ENCODE measurements at regions not wholly inside any gene's neighbourhood (a gene's known extent, or its start where the extent isn't known, plus 50 kb on each side); places are given as distances from the start of the nearest gene placed in this dataset.

DNA sequence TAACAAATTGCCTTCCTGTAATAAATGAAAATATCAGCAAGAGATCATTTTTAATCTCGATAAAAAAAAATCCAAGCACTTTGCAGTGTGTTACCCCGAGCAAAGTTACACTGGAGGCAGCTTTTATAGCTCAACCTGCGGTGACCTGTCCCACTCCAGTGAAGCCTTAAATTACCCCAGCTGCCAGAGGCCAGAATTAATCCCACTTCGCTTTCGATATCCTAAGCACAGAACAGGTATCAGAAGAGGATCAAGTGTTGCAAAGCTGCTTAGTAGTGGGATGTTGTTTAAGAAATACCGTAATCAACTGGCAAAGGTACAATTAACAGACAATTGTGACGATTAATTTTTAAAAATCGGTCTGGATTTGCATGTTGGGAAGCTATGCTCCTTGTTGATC is 314.0 kb downstream of the AGTPBP1 start:
- DNase-seq: no peak

DNA sequence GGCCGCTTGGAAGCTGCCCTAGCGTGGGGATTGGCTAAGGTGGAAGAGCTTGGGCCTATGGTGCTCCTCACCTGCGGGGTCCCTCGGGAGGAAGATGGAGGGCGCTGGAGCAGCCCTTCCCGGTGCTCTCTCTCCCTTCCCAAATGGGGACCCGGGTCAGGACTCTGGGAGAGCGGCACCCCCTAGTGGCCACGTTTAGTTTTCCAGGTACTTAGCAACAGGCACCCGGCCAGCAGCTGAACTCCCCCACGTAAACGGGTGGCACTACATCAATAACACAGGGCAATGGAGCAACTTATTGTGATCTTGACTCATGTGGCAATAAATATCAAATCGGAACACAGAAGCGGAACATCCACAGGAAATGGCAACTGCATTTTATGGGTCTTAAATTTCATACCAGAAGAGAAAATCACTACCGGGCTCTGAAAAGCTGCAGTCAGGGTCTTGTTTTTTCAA is 316.6 kb downstream of the AGTPBP1 start:
- DNase-seq: peak; percentile 18

DNA sequence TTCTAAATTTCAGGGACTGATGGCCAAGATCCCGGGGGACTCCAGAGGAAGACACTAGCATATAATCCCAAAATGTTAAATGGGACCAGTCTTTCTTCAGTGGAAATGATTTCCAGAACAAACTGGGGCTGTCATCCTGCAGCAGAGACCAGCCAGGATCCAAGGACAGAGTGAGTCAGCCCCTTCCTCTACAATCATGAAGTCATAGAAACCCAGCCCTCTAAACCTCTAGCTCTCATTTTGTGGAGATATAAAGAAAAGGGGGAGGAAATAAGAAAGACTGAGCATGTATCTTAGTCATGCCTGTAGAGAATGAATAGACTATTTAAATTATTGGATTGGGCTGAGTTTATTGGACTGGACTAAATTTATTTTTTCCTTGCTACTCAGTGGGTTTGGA is 318.3 kb downstream of the AGTPBP1 start:
- no peak for DNase-seq

DNA sequence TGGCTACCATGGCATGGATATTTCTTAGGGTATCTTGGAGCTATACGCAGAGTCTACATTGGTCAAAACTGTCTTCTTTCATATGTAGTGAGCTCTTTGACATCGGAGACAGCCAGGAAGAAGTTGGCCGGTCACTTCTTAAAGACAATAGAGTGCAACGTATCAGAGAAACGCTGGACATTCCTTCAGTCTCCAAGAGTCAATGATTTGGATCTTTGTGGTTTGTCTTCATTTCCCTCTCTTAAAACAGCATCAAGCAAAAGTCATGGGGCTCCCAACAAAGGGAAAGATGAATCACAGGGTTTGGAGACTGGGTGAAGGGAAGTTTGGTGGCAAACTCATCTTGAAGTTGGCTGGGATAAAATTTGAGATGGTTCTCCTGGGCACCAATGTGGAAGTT is 320.1 kb downstream of the AGTPBP1 start:
- DNase-seq: no peak

DNA sequence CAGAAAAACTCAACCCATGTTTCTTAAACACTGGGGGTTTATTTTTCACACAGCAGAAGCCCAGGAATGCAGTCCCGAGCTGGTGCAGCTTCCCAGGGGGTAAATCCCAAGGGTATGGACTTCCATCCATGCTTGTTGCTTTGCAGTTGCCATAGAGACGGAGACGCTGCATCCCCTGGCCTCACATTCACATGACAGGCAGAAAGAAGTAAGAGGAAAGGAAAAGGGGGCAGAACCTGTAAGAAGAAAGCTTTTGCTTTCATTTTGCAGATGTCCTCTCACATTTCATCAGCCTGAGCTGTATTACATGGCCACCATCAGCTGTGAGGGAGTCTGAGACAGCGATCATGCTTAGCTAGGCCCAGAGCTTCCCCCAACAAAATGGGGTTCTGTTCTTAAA is 321.0 kb downstream of the AGTPBP1 start:
- DNase-seq: no peak

DNA sequence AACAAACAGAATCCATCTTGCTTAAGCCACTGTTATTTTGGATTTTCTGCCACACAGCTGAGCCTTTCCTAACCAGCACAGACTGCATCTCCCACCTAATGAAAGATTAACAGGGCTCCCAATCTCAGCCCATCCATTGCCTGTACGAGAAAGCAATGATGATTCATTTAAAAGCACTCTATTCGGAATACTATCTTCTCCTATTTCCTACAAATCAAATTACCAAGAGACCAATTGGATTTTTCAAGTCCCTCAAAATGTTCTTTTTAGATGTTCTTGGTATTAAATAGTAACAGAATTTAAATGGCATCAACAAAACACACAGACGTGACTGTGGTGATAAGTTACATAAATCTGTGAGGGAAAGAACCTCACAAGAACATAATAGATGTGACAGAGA is 324.1 kb downstream of the AGTPBP1 start:
- DNase-seq: no peak

DNA sequence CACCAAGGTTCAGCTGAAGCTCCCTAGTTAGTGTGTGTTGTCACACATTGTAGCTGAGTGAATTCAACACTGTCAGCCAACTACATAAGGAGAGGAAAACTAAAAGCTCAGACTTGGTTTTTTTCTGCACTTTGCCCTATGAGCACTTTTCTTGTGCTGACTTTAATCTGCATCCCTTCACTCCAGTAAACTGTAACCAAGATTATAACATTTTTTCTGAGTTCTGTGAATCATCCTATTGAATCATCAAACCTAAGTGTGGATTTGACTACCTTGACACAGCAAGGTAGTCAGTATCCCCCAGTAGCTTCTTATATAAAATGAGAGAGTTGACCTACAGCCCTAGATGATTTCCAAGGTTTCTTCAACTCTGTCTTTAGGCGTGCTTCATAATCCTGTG is 325.0 kb downstream of the AGTPBP1 start:
- DNase-seq: no peak

DNA sequence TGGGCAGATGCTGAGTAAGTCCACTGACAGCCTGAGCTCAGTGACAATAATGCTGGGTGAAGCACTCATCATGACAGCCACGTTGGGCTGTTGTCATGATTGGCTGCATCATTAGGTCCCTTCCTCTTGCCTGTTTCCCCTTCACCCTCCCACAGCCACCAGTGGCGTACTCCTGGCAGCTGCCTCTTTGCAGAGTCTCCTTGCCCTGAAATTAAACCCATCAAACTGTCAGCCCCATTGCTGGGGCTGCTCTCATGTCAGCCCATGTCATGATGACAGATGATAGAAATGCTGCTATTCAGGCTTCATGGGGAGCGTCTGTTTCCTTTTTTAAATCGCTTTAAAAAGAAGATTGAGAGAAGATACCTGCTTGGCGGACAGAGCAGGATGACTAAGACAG is 327.4 kb downstream of the AGTPBP1 start:
- no peak for DNase-seq

DNA sequence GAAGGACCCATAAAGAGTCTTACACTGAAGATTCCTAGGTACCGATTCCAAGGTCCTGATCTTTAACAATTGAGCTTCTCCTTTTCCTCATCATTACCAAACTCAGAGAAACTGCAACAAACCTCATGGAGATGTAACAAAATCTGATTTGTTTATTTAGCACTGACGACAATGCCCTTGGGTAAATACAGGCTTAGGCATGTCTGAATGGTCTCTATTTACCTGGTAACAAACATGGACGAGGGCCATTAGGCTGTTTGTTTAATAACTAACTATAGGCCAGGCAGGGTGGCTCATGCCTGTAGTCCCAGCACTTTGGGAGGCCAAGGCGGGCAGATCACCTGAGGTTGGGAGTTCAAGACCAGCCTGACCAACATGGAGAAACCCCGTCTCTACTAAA is 333.3 kb downstream of the AGTPBP1 start:
- no peak for DNase-seq

DNA sequence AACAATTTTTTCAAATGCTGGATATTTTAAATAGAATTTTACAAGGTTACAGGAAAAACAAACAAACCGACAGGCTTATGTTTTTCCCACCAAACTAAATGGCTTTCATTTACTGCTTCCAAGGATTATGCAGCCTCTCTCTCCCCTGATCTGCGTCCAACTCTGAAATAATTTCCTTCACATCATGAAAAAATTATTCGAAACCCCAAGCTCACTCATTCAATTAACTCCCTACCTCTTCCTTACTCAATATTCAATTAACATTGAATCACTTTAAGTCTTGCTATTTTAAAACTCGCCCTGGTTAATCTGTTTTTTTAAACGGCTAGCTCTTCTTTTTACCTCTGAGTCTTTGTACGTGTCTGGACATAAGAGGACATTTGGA is 336.2 kb downstream of the AGTPBP1 start:
- no peak for DNase-seq

DNA sequence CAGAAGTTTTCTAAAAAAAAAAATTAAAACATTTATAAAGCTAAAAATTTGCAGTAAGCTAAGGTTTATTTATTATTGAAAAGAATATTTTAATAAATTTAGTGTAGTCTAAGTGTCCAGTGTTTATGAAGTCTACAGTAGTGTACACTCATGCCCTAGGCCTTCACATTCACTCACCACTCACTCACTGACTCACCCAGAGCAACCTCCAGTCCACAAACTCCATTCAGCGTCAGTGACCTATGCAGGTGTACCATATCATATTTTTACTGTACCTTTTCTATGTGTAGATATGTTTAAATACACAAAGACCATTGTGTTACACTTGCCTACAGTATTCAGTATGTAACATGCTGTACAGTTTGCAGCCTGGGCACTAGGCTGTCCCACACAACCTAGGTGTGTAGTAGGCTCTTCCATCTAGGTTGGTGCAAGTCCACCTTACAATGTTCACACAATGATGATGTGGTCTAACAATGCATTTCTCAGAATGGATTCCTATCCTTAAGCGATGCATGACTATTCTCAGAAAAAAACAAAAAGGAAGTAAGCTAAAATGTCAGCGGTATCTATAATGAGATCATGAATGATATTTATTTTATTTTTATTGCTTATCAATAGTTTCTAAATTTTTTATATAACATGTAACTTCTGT is 336.7 kb downstream of the AGTPBP1 start:
- DNase-seq: no peak

DNA sequence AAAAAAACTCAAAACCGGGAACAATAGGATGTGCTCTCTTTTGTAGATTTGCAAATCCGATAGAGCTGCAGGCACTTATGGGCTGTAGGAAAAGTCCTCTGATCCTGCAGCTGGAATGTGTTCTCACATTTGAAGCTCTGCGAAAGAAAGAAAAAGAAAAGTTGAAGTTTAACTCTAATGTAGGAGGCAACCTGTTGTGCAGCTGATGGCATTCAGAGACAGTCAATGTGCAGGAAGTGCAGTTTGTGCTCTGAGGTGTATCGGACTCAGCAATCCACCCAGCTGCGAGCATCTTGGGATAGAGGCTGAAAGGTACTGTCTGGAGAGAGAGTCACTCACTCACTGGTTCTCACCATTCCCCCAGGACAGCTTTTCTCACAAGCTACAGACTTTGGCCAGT is 339.2 kb downstream of the AGTPBP1 start:
- DNase-seq: no peak

DNA sequence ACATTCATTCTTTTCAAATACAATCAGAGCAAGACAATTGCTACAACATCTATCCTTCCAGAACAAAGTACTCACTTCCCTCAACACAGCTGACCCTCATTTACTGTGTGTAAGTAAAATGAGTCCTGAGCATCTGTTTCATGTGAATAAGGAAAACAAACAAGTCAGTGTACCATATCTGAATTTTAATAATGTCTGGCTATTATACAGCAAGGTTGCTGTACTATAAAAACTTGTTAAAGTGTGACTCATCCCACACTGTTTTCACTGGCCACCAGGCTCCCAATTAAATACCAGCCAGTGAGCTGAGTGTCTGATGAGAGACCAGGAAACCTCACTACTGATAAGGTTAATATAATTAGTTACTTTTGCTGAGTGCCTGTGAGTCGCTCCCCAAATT is 339.8 kb downstream of the AGTPBP1 start:
- no peak for DNase-seq

DNA sequence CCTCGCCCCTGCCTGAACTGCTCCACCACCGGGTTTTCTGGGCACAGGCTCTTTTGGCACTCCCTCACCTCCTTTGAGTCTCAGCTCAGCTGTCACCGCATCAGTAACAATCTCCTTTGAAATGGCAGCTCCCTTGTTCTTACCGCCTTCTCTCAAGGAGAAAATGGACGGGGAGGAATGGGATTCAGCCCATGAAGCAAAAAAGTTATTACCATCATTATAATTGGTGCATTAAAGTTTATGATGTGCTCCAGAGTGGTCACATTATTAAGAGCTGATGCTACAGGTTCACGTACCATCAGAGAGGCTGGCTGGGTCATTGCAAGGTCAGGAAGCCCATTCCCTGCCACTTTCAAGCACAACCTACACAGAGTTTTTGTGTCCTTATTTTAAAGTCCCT is 344.7 kb downstream of the AGTPBP1 start:
- DNase-seq: no peak

DNA sequence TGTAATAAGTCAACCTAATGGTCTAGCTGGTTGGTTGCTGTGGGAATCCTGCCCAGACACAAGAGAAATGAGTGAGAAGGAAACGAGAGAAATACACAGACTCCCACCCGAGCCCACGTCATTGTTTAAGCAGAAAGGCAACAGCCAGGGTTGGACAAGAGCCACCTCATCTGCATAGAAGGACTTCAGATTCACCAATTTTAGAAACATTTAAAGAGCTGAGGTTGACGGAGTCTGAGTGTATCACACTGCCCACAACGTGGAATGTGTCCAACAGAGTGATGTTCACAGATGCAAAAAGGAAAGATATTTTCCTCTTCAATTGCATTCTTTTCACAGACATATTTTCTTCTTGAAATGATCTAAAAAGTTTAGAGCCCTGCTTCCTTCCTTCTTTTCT is 349.5 kb downstream of the AGTPBP1 start:
- DNase-seq: no peak

DNA sequence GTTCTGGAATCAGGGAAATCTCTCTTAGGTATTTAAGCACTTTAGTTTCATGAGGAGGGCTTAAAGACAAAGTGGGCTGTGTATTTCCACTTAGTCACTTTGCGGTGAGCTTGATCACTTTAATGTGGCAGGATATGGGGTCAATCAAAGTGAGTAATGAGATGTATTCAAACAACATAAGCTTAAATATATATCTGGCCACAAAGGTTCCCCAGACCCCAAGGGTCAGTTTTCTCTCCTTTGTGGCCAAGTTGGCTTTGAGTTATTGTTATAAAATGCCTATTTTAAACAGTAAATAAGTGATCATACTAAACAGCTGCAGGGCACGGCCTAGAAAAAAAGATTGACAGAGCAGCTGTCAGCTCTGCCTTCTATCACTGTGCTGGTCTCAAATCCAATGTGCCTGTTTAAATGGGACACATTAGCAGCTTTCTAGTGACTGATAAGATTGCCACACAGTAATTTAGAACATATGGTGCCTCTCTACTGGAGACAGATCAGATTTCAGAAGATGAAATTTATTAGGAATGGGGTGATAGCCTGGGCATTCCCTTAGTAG is 363.9 kb downstream of the AGTPBP1 start:
- DNase-seq: peak; percentile 39

DNA sequence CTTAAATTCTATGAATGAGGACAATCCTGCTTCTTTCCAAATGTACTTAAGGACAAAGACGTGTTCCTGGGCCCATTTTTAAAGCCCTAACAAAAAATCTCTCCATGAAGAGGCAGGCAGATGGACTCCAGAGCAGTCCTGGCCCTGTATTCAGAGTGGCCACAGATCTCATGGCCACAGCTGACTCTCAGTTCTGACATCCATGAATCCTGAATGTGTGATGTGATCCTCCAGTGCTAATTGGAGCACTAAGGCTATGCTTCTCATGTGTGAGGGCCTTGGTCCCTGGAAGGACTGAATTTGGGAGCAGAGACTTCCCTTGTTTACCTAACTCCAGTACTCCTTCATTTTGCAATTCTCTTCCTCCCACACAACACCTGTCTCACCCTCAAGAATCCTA is 373.0 kb downstream of the AGTPBP1 start:
- no peak for DNase-seq

DNA sequence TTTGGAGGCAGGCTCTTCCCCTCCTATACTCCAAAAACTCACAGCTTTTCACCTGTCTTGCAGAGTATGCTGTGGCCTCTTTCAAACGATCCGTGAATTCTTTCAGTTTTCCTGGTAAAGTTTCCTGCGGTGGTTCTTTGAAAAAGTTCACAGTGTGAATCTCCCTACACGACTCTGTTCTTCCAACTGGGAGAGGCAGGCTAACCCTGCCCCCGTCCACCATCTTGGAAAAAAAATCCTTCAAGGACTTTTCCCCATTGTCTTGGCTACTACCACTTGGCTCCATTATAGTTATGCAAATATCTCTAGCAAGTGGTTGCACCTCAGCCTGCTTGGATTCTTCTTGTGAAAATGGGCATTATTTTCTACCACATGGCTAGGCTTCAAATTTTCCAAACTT is 382.6 kb downstream of the AGTPBP1 start:
- DNase-seq: no peak

DNA sequence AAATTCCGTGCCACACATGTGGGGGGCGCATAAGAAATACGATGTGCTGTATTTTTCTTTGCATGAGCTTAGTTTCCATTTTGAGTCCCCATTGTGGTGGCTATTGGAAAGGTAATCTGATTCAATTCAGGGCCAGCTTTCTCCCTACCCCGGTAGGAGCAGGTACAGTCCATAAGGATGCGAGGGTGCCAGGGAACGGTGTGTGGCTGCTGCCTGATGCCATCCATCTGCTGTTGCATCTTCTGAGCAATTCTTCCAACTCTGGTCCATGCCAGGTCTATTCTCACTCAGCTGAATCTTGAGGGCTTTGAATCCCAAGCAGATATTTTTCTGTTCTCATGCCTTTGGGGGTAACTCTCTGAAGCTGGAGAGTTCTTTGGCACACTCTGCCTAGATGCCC is 392.7 kb downstream of the AGTPBP1 start:
- no peak for DNase-seq

DNA sequence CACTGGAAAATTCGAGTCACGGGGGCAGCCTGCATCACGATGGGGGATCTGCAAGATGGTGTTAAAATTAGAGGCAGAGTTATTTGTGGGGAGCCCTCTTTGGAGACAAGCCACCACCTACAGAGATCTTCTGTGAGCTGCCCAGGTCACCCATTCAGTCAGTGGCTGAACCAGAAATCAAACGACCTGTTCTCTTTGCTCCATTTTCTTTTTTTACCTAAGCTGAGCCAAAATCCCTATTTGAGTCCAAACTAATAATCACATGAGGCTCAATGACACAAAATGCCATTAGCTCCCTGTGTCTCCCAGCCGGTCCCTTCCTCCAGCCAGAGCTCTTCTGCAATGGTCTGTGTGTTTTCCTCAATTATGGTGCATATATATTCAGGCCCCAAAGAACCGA is 394.2 kb downstream of the AGTPBP1 start:
- no peak for DNase-seq

DNA sequence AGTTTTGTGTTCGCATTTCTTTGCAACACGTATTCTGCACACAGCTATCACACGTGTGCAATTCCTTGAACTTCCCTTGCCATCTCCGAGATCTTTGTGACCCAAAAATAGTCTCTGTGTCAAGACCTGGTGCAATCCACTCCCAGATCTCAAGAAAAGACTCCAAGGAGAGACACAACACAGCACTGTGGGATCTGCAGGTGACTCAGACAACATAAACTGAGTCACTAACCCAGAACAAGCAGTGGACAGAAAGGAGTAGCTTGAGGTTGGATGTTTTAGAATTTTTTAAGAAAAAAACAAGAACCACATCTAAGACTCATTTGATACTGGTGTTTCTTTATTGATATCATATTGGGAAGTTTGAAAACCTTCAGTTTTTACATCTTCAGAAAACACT is 396.9 kb downstream of the AGTPBP1 start:
- DNase-seq: no peak

DNA sequence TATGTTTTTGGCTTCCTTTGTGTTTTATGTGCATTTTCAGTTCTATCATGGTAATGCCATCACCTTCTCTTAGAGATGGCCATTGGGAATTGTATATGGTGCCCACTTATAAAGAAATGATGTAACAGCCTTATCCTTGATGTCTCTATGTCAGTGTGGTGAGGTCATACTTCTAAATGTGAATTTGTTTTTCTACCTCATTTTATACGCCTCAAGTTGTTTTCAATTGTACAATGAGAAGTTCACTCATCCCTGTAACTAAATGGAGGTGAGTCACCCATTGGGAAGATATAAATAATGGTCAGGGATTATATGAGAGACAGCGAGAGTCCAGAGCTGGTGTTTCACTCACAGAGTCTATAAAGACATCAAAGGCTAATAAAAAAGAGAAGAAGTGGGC is 402.4 kb downstream of the AGTPBP1 start:
- no peak for DNase-seq

DNA sequence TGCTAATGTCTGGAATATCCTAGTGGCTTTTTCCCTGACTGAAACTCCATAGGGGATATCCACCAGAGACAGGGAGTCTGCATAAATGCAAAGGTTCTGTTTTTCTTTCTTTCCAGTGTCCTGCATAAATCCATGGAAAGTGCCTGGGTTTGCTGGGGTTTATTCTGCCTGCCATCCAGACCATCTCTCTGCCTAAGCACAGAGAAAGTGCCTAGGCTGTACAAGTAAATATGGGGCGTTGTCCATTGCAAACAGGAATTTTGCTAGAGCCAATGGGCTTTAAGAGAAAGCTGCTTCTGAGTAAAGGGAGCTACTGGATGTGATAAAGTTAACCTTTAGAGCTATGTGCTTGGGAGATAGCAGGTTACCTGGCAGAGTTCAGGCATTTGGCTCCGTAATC is 407.5 kb downstream of the AGTPBP1 start:
- no peak for DNase-seq

DNA sequence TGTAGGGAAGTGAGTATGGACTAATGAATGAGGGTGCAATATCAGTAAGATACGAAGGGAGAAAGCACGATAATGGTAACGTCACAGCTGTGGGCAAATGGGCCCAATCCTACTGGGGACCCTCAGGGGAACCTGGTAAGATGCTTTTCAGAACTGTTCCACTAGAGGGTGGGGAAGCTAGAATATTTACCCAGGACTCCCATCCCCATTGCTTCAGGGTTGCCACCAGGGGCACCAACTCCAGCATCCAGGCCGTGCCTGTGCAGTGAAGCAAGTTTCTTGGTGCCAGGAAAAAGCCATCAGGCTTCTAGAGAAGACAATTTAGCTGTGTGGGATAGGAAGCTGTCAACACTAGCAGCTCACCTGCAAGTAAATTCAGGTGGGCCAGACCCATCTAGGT is 409.3 kb downstream of the AGTPBP1 start:
- DNase-seq: no peak

DNA sequence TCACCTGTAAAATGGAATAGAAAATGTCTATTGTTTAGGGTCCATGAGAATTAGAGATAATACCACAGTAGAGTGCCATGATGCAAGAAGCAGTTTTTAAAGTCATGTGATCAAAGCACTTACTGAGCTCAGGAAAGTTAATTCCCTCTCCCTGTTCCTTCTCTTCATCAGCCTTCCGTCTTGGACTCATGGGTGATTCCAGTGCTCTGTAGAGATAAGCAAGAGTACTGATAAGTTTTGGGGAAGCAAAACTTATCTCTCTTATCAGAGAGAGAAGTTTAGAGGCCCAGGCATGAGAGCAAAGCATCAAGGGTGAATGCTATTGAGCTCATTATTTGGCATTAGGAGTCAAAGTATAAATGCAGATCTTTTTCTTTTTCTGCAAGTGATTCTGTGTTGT is 410.1 kb downstream of the AGTPBP1 start:
- no peak for DNase-seq
